ENCODE measurements at regions not wholly inside any gene's neighbourhood (a gene's known extent, or its start where the extent isn't known, plus 50 kb on each side); places are given as distances from the start of the nearest gene placed in this dataset.

GRCh38 chr17:13996748-13997147, 72.6 kb upstream of the COX10 start:
- H3K36me3 ChIP-seq: no peaks in the 10 kb centered on the region
- H3K4me1 ChIP-seq: peaks cover 0 to 7% (median 0%) of the 10 kb centered on the region in 3 donors
- ATAC-seq: no peak
- 40 to 77% methylated on average over 1 to 3 of the region's 3 CpGs for WGBS, 2 donors (ENCODE audit: low coverage in 1 of 2)
- H3K27ac ChIP-seq: no peak overlapping the region
- H3K27me3 ChIP-seq: no peaks in the 10 kb centered on the region
- TF ChIP-seq, protein P1, sequence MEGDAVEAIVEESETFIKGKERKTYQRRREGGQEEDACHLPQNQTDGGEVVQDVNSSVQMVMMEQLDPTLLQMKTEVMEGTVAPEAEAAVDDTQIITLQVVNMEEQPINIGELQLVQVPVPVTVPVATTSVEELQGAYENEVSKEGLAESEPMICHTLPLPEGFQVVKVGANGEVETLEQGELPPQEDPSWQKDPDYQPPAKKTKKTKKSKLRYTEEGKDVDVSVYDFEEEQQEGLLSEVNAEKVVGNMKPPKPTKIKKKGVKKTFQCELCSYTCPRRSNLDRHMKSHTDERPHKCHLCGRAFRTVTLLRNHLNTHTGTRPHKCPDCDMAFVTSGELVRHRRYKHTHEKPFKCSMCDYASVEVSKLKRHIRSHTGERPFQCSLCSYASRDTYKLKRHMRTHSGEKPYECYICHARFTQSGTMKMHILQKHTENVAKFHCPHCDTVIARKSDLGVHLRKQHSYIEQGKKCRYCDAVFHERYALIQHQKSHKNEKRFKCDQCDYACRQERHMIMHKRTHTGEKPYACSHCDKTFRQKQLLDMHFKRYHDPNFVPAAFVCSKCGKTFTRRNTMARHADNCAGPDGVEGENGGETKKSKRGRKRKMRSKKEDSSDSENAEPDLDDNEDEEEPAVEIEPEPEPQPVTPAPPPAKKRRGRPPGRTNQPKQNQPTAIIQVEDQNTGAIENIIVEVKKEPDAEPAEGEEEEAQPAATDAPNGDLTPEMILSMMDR (IDR thresholded peaks at IDR 0.05): no peak
- TF ChIP-seq POLR2AphosphoS5 (IDR thresholded peaks at IDR 0.05) (no peak), EP300 (IDR thresholded peaks at IDR 0.05) (no peak), POLR2A (IDR thresholded peaks at IDR 0.05) (no peak)
- H3K9me3 ChIP-seq: no peaks in the 10 kb centered on the region
- no peak overlapping the region for H3K4me3 ChIP-seq

DNA sequence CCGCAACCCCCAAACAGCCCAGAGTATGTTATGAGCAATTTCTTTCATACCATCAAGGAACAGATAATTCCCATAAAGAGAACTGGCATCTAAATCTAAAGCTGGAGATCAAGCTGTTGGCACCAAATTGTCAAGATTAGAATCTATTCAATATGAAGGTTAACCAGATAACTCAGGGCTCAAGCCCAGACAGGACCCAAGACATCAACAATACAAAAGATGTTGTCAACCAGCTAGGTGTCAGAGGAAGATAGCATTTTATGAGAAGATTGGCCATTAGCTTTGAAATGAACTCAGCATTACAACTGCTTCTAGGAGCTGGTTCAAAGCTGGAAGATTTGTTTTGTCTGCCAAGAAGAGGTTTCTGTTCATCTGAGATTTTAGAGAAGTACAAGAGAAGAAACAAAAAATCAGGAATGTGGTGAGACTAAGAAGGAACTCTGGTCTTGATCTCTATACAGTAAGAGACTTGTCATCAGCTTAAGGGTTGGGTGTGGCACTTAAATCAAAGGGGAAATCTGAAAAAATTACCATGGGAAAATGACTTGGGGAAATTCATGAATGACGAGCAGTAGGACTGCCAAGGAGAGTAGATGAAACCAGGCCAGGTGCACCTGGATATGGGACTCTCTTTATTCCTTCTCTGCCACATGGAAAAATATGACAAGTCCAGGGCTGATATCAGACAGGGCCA, 64.2 kb upstream of the COX10 start:
- Histone ChIP-seq H3K27me3 (no peaks in the 10 kb centered on the region), H3K36me3 (no peaks in the 10 kb centered on the region), H3K27ac (no peak overlapping the region), H3K4me1 (no peaks in the 10 kb centered on the region), H3K4me3 (no peak overlapping the region), H3K9me3 (no peaks in the 10 kb centered on the region)
- WGBS, 2 donors (ENCODE audit: low coverage in 1 of 2): 94 to 100% methylated on average over 2 of the region's 2 CpGs
- ATAC-seq: no peak
- no peak for TF ChIP-seq POLR2A (IDR thresholded peaks at IDR 0.05)
- no peak for TF ChIP-seq POLR2AphosphoS5 (IDR thresholded peaks at IDR 0.05)
- TF ChIP-seq EP300 (IDR thresholded peaks at IDR 0.05): no peak
- TF ChIP-seq, protein P1 (IDR thresholded peaks at IDR 0.05): no peak

DNA sequence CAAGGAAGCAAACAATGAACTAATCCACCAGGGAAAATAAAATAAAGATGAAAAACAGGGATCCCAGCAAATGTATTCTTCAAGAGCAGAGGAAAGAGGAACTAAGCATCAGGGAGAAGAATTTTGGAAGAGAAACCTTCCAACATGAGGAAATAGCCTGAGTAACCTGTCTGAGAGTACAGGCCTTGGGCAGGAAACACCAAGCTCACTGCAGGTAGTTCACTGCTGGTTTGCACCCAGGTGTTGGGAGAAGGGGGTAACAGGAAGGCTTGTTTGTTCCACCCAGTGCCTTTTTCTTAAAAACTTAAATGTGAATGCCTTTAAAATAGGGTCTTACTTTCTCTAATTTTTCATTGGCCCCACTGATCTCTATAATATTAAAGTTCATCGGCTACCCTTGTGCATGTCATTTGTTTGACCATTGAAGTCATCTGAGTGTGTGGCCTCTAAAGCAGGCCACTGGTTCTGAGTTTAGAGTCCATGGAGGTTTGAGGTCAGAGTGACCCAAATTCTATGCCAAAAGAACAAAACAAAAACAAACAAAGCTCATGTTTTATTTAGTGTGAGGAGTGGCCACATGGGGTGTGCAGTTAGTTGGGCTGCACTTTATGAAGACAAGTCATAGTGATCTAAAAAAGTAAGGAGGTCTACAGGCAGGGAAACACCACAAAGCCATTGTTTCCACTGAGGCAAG, 62.9 kb upstream of the COX10 start:
- Histone ChIP-seq H3K27ac (no peak overlapping the region), H3K9me3 (no peaks in the 10 kb centered on the region), H3K4me3 (no peak overlapping the region), H3K36me3 (no peaks in the 10 kb centered on the region), H3K4me1 (peaks cover 0 to under 1% (median 0%) of the 10 kb centered on the region in 3 donors), H3K27me3 (no peaks in the 10 kb centered on the region)
- WGBS, 2 donors (ENCODE audit: low coverage in 1 of 2): 100% methylated on average over 1 of the region's 1 CpG
- TF ChIP-seq POLR2A (IDR thresholded peaks at IDR 0.05) (no peak), POLR2AphosphoS5 (IDR thresholded peaks at IDR 0.05) (no peak), EP300 (IDR thresholded peaks at IDR 0.05) (no peak)
- TF ChIP-seq, protein P1 (IDR thresholded peaks at IDR 0.05): no peak
- ATAC-seq: no peak

DNA sequence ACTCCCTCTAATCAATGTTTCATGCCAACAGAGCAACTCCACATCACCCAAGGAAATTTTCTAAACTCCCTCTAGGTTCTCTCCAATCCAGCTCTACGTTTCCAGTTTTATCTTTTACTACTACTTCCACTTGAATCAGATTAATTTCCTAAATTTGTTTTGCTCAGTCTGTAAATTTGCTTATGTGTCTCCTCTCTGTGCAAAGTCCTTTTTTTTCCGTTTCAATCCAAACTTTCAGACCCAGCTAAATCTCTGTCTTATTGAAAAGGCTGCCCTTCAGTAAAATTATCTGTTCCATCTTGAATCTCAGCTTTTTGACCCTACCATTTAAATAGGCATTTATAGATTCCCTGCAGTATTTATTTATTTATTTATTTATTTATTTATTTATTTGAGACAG, 61.4 kb upstream of the COX10 start:
- H3K4me1 ChIP-seq: peaks cover 0 to 7% (median 0%) of the 10 kb centered on the region in 3 donors
- WGBS, 2 donors (ENCODE audit: low coverage in 1 of 2): 95 to 100% methylated on average over 2 of the region's 2 CpGs
- H3K4me3 ChIP-seq: no peak overlapping the region
- no peak overlapping the region for H3K27ac ChIP-seq
- no peak for ATAC-seq
- no peaks in the 10 kb centered on the region for H3K9me3 ChIP-seq
- TF ChIP-seq EP300 (IDR thresholded peaks at IDR 0.05) (no peak), POLR2A (IDR thresholded peaks at IDR 0.05) (no peak), POLR2AphosphoS5 (IDR thresholded peaks at IDR 0.05) (no peak)
- TF ChIP-seq, protein P1 (IDR thresholded peaks at IDR 0.05): no peak
- H3K27me3 ChIP-seq: no peaks in the 10 kb centered on the region
- no peaks in the 10 kb centered on the region for H3K36me3 ChIP-seq

Measured in gastroesophageal sphincter (tissue), 4 donors.